GM12872 (cell line): ENCODE measurements at regions not wholly inside any gene's neighbourhood (a gene's known extent, or its start where the extent isn't known, plus 50 kb on each side); places are given as distances from the start of the nearest gene placed in this dataset.

Experiments used
- TF ChIP-seq, protein P1 (sequence below): IDR thresholded peaks from 3 replicates; pipeline ENCODE4 v1.5.1; 2011; ENCODE audit warnings: low read depth, mild to moderate bottlenecking, low read length, moderate library complexity; ENCODE audit not compliant: insufficient read depth

- TF ChIP-seq, protein P1, sequence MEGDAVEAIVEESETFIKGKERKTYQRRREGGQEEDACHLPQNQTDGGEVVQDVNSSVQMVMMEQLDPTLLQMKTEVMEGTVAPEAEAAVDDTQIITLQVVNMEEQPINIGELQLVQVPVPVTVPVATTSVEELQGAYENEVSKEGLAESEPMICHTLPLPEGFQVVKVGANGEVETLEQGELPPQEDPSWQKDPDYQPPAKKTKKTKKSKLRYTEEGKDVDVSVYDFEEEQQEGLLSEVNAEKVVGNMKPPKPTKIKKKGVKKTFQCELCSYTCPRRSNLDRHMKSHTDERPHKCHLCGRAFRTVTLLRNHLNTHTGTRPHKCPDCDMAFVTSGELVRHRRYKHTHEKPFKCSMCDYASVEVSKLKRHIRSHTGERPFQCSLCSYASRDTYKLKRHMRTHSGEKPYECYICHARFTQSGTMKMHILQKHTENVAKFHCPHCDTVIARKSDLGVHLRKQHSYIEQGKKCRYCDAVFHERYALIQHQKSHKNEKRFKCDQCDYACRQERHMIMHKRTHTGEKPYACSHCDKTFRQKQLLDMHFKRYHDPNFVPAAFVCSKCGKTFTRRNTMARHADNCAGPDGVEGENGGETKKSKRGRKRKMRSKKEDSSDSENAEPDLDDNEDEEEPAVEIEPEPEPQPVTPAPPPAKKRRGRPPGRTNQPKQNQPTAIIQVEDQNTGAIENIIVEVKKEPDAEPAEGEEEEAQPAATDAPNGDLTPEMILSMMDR = no peak
Observed at GRCh38 chr13:93037780-93038179, 188.8 kb upstream of the GPC6 start.

- TF ChIP-seq, protein P1 = no peak
Observed at GRCh38 chr13:93038187-93038586, 188.4 kb upstream of the GPC6 start.

DNA sequence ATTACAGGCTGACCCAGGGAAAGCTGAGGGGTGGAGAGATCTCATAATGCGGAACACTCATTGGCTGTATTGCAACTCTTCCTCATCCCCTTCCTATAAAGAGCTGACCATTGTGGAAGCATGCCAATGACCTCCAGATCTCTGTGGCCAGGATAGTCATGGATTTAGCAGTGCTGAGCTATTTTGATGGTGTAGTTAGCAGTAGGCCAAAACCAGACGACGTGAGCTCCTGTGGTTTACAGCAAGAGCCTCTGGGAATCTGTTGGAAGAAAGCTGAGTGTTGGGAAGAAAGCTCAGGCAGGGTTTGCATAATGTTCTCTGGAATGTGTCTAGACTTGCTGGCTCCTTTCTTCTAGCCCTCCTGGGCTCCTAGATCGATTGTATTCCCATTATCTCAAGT, 187.5 kb upstream of the GPC6 start:
- TF ChIP-seq, protein P1 = no peak

GRCh38 chr13:93045836-93046235, 180.8 kb upstream of the GPC6 start:
- TF ChIP-seq, protein P1 = no peak

- TF ChIP-seq, protein P1 = no peak
Observed at GRCh38 chr13:93055233-93055632, 171.4 kb upstream of the GPC6 start.

DNA sequence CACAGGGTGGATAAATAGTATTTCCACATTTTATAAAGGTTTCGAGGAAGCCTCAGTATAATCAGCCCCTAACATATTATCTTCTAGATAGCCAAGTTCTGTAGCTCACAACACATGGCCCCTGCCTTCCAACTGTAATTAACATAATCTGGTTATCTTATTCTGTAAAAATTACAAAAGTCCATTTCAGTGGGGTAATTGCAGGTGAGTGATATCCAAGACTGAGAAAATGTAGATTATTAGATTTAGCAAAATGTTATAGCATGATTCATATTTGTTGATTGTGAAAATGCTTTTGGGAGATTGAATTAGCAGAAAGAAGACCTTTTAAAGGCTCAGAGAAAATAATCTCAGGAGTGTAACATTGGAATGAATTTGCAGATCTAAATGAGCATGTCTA, 168.3 kb upstream of the GPC6 start:
- TF ChIP-seq, protein P1 = no peak

DNA sequence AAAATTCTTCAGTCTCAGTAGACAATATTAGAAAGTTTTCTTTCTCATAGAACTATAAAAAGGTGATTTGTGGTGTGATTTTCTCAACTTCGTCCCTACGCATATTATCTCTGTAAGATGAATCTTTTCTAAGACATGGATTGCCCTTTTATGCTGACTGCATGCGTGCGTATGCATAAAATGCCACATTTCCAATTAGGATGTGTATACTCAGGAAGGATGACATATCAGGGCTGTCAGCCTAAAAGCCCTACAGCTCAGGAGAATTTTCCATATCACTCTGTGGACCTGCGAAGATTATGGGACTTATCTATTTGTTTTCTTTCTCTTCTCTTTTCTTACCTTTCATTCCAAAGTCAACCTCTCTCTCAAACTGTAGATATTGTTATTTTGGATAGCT, 166.5 kb upstream of the GPC6 start:
- TF ChIP-seq, protein P1 = no peak

DNA sequence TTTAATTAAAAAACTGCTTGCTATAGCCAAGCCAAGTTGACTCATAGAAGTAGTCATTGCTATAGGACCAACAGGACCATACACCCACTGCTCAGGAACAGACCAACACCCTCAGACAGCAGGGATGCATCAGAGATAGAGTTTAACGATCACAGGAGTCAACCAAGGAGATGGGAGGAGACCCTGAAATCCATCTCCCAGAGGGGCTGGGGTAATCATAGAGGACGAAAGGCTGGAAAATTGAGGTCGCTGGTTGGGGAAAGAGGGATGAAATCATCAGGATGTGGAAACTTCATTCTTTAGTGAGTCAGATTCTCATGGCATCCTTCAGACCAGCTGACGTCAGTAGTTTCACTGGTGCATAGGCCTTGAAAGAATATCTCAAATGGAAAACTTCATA, 160.4 kb upstream of the GPC6 start:
- TF ChIP-seq, protein P1 = no peak
